HG03064 (cell line): ENCODE measurements at regions not wholly inside any gene's neighbourhood (a gene's known extent, or its start where the extent isn't known, plus 50 kb on each side); places are given as distances from the start of the nearest gene placed in this dataset.
"Not testable (repeated sequence)": the region's sequence is repeated elsewhere in the genome, so short reads cannot be mapped to it uniquely, and the experiment has no call there.

Experiments used
- ATAC-seq: cut with Tn5 transposase; IDR thresholded peaks from one replicate; pipeline ENCODE4 v1.9.1; 2021; ENCODE audit warnings: low read depth; ENCODE audit not compliant: unreplicated experiment

- ATAC-seq, result not testable (repeated sequence)
Observed at GRCh38 chr12:14032191-14032590, 50.8 kb upstream of the GRIN2B start.

GRCh38 chr12:14043776-14044175 lies 62.4 kb upstream of the GRIN2B start:
- ATAC-seq, result no peak

- ATAC-seq, result no peak
Observed at GRCh38 chr12:14048941-14049545, 67.6 kb upstream of the GRIN2B start.

GRCh38 chr12:14057895-14058294 lies 76.5 kb upstream of the GRIN2B start:
- no peak for ATAC-seq

GRCh38 chr12:14058717-14059116 lies 77.3 kb upstream of the GRIN2B start:
- no peak for ATAC-seq

GRCh38 chr12:14059548-14059947 lies 78.1 kb upstream of the GRIN2B start:
- no peak for ATAC-seq

- no peak for ATAC-seq
Observed at GRCh38 chr12:14065616-14066015, 84.2 kb upstream of the GRIN2B start.

- ATAC-seq, result no peak
Observed at GRCh38 chr12:14066021-14066420, 84.6 kb upstream of the GRIN2B start.

GRCh38 chr12:14068961-14069360 lies 87.6 kb upstream of the GRIN2B start:
- no peak for ATAC-seq

GRCh38 chr12:14071833-14072232 lies 90.4 kb upstream of the GRIN2B start:
- no peak for ATAC-seq

- ATAC-seq, result no peak
Observed at GRCh38 chr12:14072987-14073386, 91.6 kb upstream of the GRIN2B start.

GRCh38 chr12:14075797-14076393 lies 94.5 kb upstream of the GRIN2B start:
- ATAC-seq, result no peak

GRCh38 chr12:14076538-14076937 lies 95.1 kb upstream of the GRIN2B start:
- no peak for ATAC-seq

- no peak for ATAC-seq
Observed at GRCh38 chr12:14086838-14087237, 105.4 kb upstream of the GRIN2B start.

- ATAC-seq, result no peak
Observed at GRCh38 chr12:14099994-14100393, 118.6 kb upstream of the GRIN2B start.

GRCh38 chr12:14101556-14101955 lies 120.2 kb upstream of the GRIN2B start:
- ATAC-seq, result not testable (repeated sequence)

GRCh38 chr12:14111230-14111865 lies 129.9 kb upstream of the GRIN2B start:
- peak; percentile 97 for ATAC-seq

- no peak for ATAC-seq
Observed at GRCh38 chr12:14113031-14113430, 131.6 kb upstream of the GRIN2B start.

GRCh38 chr12:14126692-14127091 lies 145.3 kb upstream of the GRIN2B start:
- ATAC-seq, result no peak

- no peak for ATAC-seq
Observed at GRCh38 chr12:14129611-14130195, 148.3 kb upstream of the GRIN2B start.

- ATAC-seq, result no peak
Observed at GRCh38 chr12:14135996-14136395, 154.6 kb upstream of the GRIN2B start.

- no peak for ATAC-seq
Observed at GRCh38 chr12:14138495-14138894, 157.1 kb upstream of the GRIN2B start.
